ENCODE measurements at regions not wholly inside any gene's neighbourhood (a gene's known extent, or its start where the extent isn't known, plus 50 kb on each side); places are given as distances from the start of the nearest gene placed in this dataset.

DNA sequence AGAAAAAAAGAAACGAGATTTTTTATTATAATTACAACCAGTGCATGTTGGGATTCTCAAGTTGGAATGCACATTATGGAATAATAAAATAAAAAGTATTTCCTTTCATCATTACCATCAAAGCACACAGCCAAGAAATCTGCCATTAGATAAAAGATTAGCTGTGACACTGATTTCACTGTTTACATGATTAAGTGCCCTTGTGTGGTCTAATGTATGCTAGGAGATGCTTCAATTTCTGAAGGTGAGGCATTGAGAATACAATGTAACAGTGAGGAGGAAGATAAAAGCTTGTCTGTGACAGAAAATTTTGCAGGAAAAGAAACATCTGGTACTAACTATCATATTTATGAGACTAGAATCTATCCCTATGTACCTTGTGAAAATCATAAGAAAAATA, 409.7 kb upstream of the PRMT6 start:
- H3K27ac ChIP-seq: no peak overlapping the region
- DNase-seq (ENCODE audit: low read depth, low spot score): no peak

- DNase-seq (ENCODE audit: low read depth, low spot score): no peak
- no peak overlapping the region for H3K27ac ChIP-seq
Measured at GRCh38 chr1:106651028-106651762, 405.3 kb upstream of the PRMT6 start.

- peak overlapping the region; percentile 64 for H3K27ac ChIP-seq
- DNase-seq (ENCODE audit: low read depth, low spot score): peak; percentile 39
Measured at GRCh38 chr1:106659490-106660244, 396.8 kb upstream of the PRMT6 start.

DNA sequence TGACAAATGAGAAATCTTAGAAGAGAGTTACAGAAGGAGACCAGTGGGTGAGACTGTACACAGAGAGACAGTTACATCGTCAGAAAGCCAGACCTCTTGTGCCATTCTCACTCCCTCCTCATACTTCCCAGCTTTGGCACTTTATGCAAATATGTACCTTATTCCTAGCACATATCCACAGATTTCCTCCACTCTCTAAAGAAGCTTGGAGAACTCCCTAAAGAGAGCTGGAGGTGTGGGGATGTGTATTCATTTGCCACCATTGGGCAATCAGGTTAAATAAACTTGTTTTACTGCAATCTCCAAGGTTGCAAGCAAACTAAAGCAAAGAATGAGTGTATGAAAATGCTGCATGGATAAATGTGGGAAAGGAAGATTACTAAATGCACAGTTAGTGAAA, 380.9 kb upstream of the PRMT6 start:
- DNase-seq (ENCODE audit: low read depth, low spot score): no peak
- no peak overlapping the region for H3K27ac ChIP-seq

DNA sequence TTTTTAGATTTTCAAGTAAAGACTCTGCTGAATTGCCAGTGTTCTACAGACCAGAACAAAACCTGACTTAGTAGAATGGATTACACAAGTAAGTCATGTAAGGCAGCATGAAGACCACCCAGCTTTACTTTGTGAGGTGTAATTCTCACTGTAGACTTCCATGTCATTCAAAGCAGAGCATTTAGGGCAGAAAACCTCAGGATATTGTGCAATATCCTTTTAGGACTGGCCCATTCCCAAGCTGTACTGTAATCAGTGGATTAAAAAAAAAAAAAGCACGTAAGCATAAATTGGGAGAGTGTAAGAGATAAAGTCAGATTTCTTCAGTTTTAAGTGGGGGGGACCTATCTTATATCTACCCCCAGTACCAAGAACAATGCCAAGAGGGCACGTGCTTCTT, 380.5 kb upstream of the PRMT6 start:
- no peak for DNase-seq (ENCODE audit: low read depth, low spot score)
- H3K27ac ChIP-seq: no peak overlapping the region

DNA sequence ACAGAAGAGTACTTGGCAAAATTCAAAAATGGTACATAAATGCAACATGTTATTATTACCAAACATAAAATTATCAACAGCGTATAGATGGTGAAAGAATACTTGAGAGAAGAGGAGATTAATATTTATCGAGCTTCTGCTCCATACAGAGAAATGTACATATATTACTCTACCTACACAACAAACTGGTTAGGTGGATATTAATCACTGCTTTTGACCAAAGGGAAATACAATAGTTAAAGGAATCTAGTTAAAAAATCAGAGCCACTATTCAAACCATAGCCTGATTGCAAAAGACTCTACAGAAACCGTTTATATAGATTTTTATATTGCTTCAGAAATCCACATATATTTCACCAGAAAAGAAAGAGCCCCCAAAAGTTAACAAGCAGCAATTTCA, 379.3 kb upstream of the PRMT6 start:
- H3K27ac ChIP-seq: no peak overlapping the region
- no peak for DNase-seq (ENCODE audit: low read depth, low spot score)

GRCh38 chr1:106677721-106678120, 378.8 kb upstream of the PRMT6 start:
- H3K27ac ChIP-seq: no peak overlapping the region
- DNase-seq (ENCODE audit: low read depth, low spot score): no peak

GRCh38 chr1:106678279-106679050, 378.0 kb upstream of the PRMT6 start:
- H3K27ac ChIP-seq: no peak overlapping the region
- no peak for DNase-seq (ENCODE audit: low read depth, low spot score)

DNA sequence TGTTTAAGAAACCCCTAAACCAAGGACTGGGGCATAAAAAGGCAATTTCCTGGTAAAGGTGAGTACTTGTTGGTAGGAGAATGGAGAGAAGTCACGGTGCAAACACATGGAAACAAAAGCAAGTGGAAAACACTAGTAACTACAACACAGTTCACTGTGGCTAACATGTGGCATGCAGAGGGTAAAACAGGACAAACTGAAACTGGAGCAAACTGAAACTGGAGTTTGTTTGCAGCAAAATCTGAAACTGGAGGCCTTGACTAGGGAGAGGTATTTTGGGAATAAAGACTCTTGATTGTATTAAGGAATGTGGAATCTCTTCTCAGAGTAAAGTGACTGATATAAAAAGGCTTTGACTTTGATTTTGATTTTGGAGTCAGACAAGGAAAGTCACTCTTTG, 376.3 kb upstream of the PRMT6 start:
- no peak for DNase-seq (ENCODE audit: low read depth, low spot score)
- no peak overlapping the region for H3K27ac ChIP-seq

- no peak overlapping the region for H3K27ac ChIP-seq
- no peak for DNase-seq (ENCODE audit: low read depth, low spot score)
Measured at GRCh38 chr1:106680776-106681344, 375.6 kb upstream of the PRMT6 start.

DNA sequence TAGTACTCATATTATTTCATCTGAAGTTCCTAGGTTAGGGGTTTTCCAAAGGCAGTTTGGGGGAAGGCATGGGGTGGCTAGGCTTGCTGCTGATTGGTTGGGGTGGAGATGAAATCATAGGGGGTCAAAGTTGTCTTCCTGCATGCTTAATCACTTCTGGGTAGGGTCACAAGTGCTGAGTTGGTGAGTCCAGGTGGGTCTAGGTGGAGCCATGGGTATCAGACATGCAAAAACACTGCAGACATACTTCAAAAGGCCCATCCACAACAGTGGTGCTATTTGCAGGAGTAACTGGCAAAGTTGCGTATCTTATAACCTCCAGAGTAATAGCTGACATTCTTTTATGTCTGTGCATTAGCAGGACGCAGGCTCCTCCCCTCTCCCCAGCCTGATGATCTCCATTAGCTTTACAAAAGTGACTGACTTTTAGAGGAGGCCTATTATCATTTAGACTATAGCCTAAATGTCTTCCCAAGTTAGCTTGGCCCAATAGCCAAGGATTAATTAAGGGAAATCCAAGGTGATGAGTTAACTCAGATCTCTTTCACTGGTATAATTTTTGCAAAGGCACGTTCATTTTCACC, 374.4 kb upstream of the PRMT6 start:
- no peak overlapping the region for H3K27ac ChIP-seq

GRCh38 chr1:106688446-106688845, 368.0 kb upstream of the PRMT6 start:
- DNase-seq (ENCODE audit: low read depth, low spot score): no peak
- H3K27ac ChIP-seq: no peak overlapping the region

More for the DNA sequence above, 374.4 kb upstream of the PRMT6 start:
- no peak for DNase-seq (ENCODE audit: low read depth, low spot score)

DNA sequence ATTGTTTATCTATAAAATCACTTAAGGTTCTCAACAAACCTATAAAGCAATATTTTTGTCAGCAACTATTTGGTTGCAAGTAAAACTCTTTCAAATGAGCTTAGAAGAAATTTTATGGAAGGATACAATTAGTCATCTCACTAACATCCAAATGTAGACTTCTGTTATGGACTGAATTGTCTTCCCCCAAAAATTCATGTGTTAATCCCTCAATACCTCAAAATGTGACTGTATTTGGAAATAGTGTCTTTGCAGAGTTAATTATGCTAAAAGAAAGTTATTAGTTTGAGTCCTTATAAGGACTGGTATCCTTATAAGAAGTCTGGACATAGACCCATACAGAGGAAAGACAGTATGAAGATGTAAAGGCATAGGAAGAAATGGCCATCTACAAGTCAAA, 357.8 kb upstream of the PRMT6 start:
- H3K27ac ChIP-seq: no peak overlapping the region

DNA sequence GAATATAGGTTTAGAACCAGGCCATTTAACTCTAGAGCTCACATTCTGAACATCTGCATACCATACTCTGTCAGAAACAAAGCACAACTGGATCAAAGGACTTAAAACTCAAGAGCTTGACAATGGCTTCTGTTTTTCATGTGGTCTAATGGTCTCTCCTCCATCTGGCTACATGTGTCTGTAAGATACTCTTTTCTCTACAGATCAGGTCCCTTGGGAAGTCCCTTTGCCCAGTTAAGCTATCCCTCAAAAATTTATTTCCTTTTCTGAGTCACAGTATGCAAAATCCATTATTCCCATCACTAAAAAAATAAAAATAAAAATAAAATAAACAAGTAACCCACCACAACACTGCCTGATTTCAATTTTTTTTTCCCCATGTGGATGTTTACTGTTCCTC, 357.0 kb upstream of the PRMT6 start:
- no peak overlapping the region for H3K27ac ChIP-seq
- DNase-seq (ENCODE audit: low read depth, low spot score): no peak

More for the DNA sequence above, 357.8 kb upstream of the PRMT6 start:
- DNase-seq (ENCODE audit: low read depth, low spot score): no peak

DNA sequence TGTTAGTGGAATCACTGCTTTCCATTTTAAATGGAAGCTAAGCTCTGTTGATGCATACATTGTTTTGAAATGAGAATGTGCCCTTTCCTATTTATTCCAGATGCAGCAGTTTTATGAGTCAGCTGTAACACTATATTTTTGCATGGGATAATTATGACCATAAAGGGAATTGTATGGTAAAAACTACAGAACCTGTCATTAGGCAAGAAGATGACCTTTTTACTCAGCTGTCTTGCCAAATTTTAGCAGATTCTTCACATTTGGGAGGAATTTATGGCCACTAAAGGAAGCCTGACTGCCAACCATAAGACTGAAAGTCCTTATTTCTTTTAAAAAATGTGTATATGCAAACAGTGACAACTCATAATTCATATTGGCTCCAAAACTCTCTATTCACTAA, 356.3 kb upstream of the PRMT6 start:
- no peak for DNase-seq (ENCODE audit: low read depth, low spot score)
- no peak overlapping the region for H3K27ac ChIP-seq

- no peak for DNase-seq (ENCODE audit: low read depth, low spot score)
- no peak overlapping the region for H3K27ac ChIP-seq
Measured at GRCh38 chr1:106705971-106706370, 350.5 kb upstream of the PRMT6 start.

DNA sequence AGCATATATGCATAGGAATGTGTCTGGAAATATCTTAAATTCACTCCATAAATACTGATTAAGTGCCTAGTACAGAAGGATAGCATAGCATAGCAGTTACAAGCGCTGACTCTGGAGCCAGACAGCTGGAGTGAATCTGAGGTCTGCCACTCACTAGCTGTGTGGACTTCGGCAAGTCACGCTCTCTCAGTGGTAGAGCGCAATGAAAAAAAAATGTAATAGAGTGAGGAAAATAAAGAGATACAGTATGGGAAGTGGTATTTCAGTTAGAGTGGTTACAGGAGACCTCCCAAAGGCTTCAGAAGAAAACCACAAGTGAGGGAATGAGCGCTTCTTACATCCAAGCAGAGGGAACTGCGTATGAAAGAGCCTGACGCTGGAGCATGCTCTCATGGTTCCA, 338.9 kb upstream of the PRMT6 start:
- no peak overlapping the region for H3K27ac ChIP-seq
- DNase-seq (ENCODE audit: low read depth, low spot score): no peak

DNA sequence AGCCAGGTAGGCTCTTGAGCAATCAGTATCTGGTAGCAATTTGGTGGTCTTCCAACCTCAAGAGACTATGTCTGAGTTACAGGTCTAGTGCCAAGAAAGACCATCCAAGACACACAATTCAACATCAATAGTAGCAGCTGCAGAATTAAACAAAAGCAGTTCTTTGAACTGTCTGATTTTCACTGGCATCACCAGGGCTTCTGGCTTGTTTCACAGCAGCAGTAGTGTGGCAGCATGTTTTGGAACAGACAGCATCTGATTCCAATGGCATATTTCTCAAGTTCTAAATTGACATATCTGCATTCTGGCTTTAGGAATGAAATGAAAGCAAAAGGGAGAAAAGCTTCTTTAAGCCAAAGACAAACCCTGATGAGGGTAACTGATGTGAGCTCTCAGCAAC, 334.7 kb upstream of the PRMT6 start:
- no peak overlapping the region for H3K27ac ChIP-seq
- DNase-seq (ENCODE audit: low read depth, low spot score): no peak

DNA sequence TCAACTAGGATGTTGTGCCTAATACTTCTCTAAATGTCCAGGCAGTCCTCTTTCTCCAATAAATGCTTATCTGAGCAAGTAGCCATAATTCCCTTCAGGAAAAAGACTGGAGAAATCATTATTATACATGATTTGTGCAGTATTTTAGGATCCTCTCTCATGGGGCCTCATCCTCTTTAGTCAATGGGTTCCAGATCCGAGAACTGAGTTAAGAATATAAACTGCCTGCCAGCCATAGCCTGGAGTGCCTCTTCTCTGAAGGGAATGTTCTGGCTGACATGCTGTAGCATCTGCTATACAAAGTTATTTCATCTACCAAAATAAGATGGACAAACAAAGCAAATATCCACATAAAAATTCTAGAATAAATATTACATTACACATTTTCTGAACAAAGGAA, 334.0 kb upstream of the PRMT6 start:
- no peak overlapping the region for H3K27ac ChIP-seq
- DNase-seq (ENCODE audit: low read depth, low spot score): no peak

GRCh38 chr1:106727171-106727570, 329.3 kb upstream of the PRMT6 start:
- no peak for DNase-seq (ENCODE audit: low read depth, low spot score)
- H3K27ac ChIP-seq: no peak overlapping the region

Measured in epithelial cell of prostate (primary cell).